Immature natural killer cell (primary cell): ENCODE measurements at regions not wholly inside any gene's neighbourhood (a gene's known extent, or its start where the extent isn't known, plus 50 kb on each side); places are given as distances from the start of the nearest gene placed in this dataset.

Source experiments
- DNase-seq, 3 donors: peaks; one replicate each; pipeline ENCODE4 v3.0.0; 2022; ENCODE audit warnings: mixed read lengths in 1 of 3
- H3K27ac Mint-ChIP-seq, 6 donors: one replicate each; pipeline ENCODE4 v1.8.0; 2020; ENCODE audit warnings: mixed read lengths in 6 of 6, mild to moderate bottlenecking in 5 of 6, inconsistent platforms in 4 of 6, moderate library complexity in 3 of 6
- H3K27me3 Mint-ChIP-seq, 3 donors: one replicate each; pipeline ENCODE4 v1.8.0; 2020 to 2021; ENCODE audit warnings: low read depth in 3 of 3, mild to moderate bottlenecking in 3 of 3, mixed read lengths in 3 of 3, moderate library complexity in 3 of 3, inconsistent platforms in 1 of 3
- H3K36me3 Mint-ChIP-seq, 3 donors: one replicate each; pipeline ENCODE4 v1.8.0; 2020; ENCODE audit warnings: mixed read lengths in 3 of 3, inconsistent platforms in 2 of 3, mild to moderate bottlenecking in 2 of 3
- H3K4me1 Mint-ChIP-seq, 2 donors: one replicate each; pipeline ENCODE4 v1.8.0; 2020; ENCODE audit warnings: inconsistent platforms in 2 of 2, mild to moderate bottlenecking in 2 of 2, mixed read lengths in 2 of 2, moderate library complexity in 1 of 2
- H3K4me3 Mint-ChIP-seq, 5 donors: one replicate each; pipeline ENCODE4 v1.8.0; 2020; ENCODE audit warnings: mild to moderate bottlenecking in 5 of 5, mixed read lengths in 5 of 5, inconsistent platforms in 3 of 5, moderate library complexity in 3 of 5
- H3K9me3 Mint-ChIP-seq, 6 donors: one replicate each; pipeline ENCODE4 v1.8.0; 2020; ENCODE audit warnings: mild to moderate bottlenecking in 6 of 6, mixed read lengths in 6 of 6, inconsistent platforms in 4 of 6, moderate library complexity in 3 of 6

DNA sequence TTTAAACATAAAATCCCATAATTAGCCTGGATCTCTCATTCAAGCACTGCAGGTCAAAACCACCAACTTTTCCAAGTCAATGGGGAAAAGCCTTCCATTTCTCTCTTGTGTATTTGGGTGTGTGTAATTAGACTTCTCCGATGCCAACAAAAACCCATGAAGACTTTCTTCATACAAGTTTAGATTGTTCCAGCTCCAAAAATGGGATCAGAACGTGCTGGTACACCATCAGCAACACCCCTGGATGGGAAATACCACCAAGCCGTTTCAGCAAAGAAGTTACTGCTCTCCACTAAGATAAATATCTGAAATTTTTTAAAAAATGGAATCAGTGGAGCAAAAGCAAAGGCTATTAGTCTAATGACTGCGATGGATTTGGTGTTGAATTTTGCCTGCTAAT, 837.3 kb upstream of the SOX9 start:
- Mint-ChIP-seq H3K27me3 (peaks cover 0 to 4% (median 1%) of the 10 kb centered on the region in 3 donors), H3K36me3 (no peaks in the 10 kb centered on the region)

GRCh38 chr17:71284032-71284755, 836.6 kb upstream of the SOX9 start:
- Mint-ChIP-seq H3K4me1 (no peaks in the 10 kb centered on the region), H3K27me3 (peaks cover 0 to 4% (median 1%) of the 10 kb centered on the region in 3 donors), H3K4me3 (no peak overlapping the region), H3K9me3 (peaks cover 5 to 29% (median 13%) of the 10 kb centered on the region in 6 donors), H3K36me3 (no peaks in the 10 kb centered on the region), H3K27ac (no peak overlapping the region)
- no peak for DNase-seq

More for the DNA sequence above, 837.3 kb upstream of the SOX9 start:
- H3K9me3 Mint-ChIP-seq, result peaks cover 7 to 26% (median 12%) of the 10 kb centered on the region in 6 donors
- H3K27ac Mint-ChIP-seq, result no peak overlapping the region
- H3K4me1 Mint-ChIP-seq, result no peaks in the 10 kb centered on the region
- H3K4me3 Mint-ChIP-seq, result no peak overlapping the region
- no peak for DNase-seq

GRCh38 chr17:71286625-71287024, 834.2 kb upstream of the SOX9 start:
- H3K27ac Mint-ChIP-seq, result no peak overlapping the region
- no peak for DNase-seq
- H3K4me1 Mint-ChIP-seq, result no peaks in the 10 kb centered on the region
- H3K9me3 Mint-ChIP-seq, result peaks cover 7 to 36% (median 15%) of the 10 kb centered on the region in 6 donors
- no peaks in the 10 kb centered on the region for H3K36me3 Mint-ChIP-seq
- H3K27me3 Mint-ChIP-seq, result peaks cover 0 to 4% (median 1%) of the 10 kb centered on the region in 3 donors
- H3K4me3 Mint-ChIP-seq, result no peak overlapping the region

DNA sequence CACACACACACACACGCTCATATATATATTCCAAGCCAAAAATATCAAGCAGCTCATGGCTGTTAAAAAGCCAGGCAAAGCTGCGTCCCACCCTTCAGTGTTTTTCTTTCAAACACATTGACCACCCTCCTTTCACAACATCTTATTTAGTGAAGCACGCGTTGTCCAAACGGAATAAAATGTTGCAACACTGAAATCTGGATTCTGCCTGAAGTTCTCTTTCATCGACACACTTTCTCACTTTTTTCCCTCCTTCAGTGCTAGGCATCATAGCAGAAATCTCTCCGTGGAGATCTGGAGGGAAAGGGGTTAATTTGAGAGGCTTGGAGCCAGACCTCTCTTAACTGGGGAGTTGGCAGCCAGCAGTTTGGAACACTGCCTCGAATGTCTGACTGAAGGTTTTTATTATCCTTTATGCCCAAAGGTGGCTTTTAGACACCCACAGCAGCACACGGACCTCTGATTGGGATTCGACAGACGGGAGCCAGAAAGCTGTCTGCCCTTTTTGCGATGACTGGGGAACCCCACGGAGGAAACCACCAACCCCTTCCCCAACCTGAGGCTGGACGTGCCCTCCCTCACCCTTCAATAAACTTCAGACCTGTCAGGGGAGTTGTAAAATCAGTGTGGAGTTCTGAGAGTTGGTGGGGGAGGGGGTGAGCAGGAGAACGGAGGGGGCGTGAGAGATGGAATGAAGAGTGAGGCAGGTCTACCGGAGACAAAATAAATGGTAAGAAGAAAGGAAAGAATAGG, 833.6 kb upstream of the SOX9 start:
- no peaks in the 10 kb centered on the region for H3K36me3 Mint-ChIP-seq
- no peak overlapping the region for H3K27ac Mint-ChIP-seq
- peaks cover 5 to 30% (median 15%) of the 10 kb centered on the region in 6 donors for H3K9me3 Mint-ChIP-seq
- H3K27me3 Mint-ChIP-seq, result peaks cover 0 to 4% (median 1%) of the 10 kb centered on the region in 3 donors
- DNase-seq, result no peak
- H3K4me1 Mint-ChIP-seq, result no peaks in the 10 kb centered on the region
- H3K4me3 Mint-ChIP-seq, result no peak overlapping the region

DNA sequence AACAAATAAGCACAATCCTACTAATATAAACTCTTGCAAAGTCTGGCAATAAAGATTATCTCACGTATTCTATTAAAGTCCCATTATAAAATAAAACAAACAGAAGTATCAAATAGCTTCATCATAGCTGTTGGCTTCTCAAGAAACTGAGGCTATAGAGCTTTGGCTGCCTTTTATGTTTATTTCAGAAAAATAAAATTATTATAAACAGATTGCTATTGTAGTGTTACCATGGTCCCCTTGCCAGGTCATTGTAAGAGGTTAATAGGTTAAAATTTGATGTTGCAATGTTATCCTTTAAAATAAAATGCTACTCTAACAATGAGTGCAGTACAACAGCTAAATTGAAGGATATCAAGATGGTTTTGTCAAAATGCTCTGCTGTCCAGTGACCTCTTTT, 828.8 kb upstream of the SOX9 start:
- Mint-ChIP-seq H3K9me3 (peaks cover 2 to 45% (median 17%) of the 10 kb centered on the region in 6 donors), H3K36me3 (no peaks in the 10 kb centered on the region), H3K4me3 (no peak overlapping the region), H3K27me3 (peaks cover 0 to 6% (median 0%) of the 10 kb centered on the region in 3 donors), H3K4me1 (no peaks in the 10 kb centered on the region), H3K27ac (no peak overlapping the region)
- DNase-seq, result no peak

DNA sequence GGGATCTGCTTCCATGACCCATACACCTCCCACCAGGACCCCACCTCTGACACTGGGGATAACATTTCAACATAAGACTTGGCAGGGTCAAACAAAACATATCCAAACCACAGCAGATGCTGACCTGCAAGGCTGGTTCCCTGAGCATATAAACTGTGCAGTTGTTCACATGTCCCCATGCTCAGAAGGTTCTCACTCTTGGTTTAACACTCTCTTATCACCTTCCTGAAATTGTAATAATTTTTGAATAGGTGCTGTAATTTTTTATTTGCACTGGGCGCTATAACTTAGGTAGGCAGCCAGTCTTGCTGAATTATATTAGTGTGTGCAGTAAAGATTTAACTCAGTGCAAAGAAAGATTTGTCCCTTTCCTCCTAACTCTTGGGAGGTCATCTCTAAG, 824.8 kb upstream of the SOX9 start:
- H3K9me3 Mint-ChIP-seq, result peaks cover 5 to 29% (median 10%) of the 10 kb centered on the region in 6 donors
- H3K27ac Mint-ChIP-seq, result no peak overlapping the region
- no peaks in the 10 kb centered on the region for H3K36me3 Mint-ChIP-seq
- H3K4me3 Mint-ChIP-seq, result no peak overlapping the region
- H3K4me1 Mint-ChIP-seq, result no peaks in the 10 kb centered on the region
- no peak for DNase-seq
- peaks cover 0 to 11% (median 0%) of the 10 kb centered on the region in 3 donors for H3K27me3 Mint-ChIP-seq

- no peak overlapping the region for H3K4me3 Mint-ChIP-seq
- no peaks in the 10 kb centered on the region for H3K4me1 Mint-ChIP-seq
- H3K36me3 Mint-ChIP-seq, result no peaks in the 10 kb centered on the region
- no peak for DNase-seq
- H3K27me3 Mint-ChIP-seq, result peaks cover 0 to 10% (median 0%) of the 10 kb centered on the region in 3 donors
- no peak overlapping the region for H3K27ac Mint-ChIP-seq
- peaks cover 16 to 56% (median 28%) of the 10 kb centered on the region in 6 donors for H3K9me3 Mint-ChIP-seq
These were observed 819.8 kb upstream of the SOX9 start for GRCh38 chr17:71301063-71301462.

- H3K4me3 Mint-ChIP-seq, result no peak overlapping the region
- no peaks in the 10 kb centered on the region for H3K4me1 Mint-ChIP-seq
- peaks cover 0 to 1% (median 0%) of the 10 kb centered on the region in 3 donors for H3K27me3 Mint-ChIP-seq
- H3K9me3 Mint-ChIP-seq, result peaks cover 21 to 70% (median 28%) of the 10 kb centered on the region in 6 donors
- no peaks in the 10 kb centered on the region for H3K36me3 Mint-ChIP-seq
- no peak for DNase-seq
- no peak overlapping the region for H3K27ac Mint-ChIP-seq
These were observed 817.9 kb upstream of the SOX9 start for GRCh38 chr17:71302721-71303549.

- Mint-ChIP-seq H3K9me3 (peaks cover 22 to 64% (median 31%) of the 10 kb centered on the region in 6 donors), H3K4me1 (no peaks in the 10 kb centered on the region), H3K27me3 (peaks cover 0 to 1% (median 0%) of the 10 kb centered on the region in 3 donors), H3K4me3 (no peak overlapping the region), H3K36me3 (no peaks in the 10 kb centered on the region), H3K27ac (no peak overlapping the region)
- no peak for DNase-seq
These were observed 816.2 kb upstream of the SOX9 start for GRCh38 chr17:71304498-71305158.

DNA sequence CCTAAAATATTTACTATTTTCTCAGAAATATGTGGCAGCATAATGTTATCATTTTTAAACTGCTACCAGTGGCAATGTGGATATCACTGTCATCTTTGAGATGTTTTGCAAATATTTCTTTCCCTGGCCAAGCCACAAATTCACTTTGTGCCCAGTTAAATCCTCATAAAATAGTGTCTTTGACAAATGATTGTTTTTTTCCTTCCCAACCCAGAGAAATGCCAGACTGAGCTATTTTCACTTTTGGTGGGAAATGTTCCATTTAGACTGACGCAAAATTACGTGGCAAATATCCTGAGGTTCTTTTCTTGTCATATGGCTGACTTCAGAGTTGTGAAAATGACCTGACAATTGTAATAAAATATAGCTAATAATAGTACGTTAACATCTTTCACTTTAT, 807.0 kb upstream of the SOX9 start:
- Mint-ChIP-seq H3K9me3 (peaks cover 0 to 21% (median 10%) of the 10 kb centered on the region in 6 donors), H3K27me3 (no peaks in the 10 kb centered on the region), H3K4me3 (no peak overlapping the region), H3K4me1 (no peaks in the 10 kb centered on the region), H3K27ac (no peak overlapping the region), H3K36me3 (no peaks in the 10 kb centered on the region)
- no peak for DNase-seq

GRCh38 chr17:71315568-71315967, 805.3 kb upstream of the SOX9 start:
- no peak overlapping the region for H3K27ac Mint-ChIP-seq
- no peak for DNase-seq
- no peaks in the 10 kb centered on the region for H3K27me3 Mint-ChIP-seq
- no peaks in the 10 kb centered on the region for H3K4me1 Mint-ChIP-seq
- H3K36me3 Mint-ChIP-seq, result peaks cover 0 to 2% (median 0%) of the 10 kb centered on the region in 3 donors
- H3K9me3 Mint-ChIP-seq, result peaks cover 0 to 19% (median 8%) of the 10 kb centered on the region in 6 donors
- H3K4me3 Mint-ChIP-seq, result no peak overlapping the region

DNA sequence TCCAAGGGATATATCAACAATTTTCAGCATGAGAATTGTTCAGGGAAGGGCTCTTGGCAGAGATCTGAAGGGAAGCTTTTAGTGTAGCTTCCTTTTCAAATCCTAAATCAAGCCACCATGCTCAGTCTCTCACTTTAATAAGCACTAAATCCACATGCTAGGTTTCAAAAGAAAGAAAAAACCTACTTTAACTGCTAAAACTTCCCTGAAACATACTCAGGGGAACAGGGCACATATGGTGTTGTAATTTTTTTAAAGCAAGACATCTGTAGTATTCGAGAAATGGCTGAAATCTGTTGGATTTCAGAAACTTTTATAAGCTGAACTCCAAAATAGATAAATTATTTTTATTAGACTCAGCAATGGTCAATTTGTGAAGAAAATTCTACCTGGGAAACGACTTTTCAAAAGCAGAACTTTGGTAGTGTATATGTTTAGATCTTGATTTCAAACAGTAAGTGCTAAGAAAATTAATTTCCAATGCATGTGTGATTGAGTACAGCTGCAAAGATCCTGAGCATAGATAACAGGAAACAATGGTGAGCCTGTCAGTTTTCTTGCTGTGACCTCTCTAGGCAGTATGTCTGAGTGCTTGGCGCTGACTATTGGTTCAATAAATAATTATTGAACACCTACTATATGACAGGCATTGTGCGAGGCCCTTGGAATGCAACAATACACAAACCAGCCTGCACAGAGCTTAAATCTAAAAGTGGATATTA, 804.5 kb upstream of the SOX9 start:
- Mint-ChIP-seq H3K9me3 (peaks cover 0 to 27% (median 9%) of the 10 kb centered on the region in 6 donors), H3K36me3 (peaks cover 0 to 4% (median 0%) of the 10 kb centered on the region in 3 donors), H3K4me1 (no peaks in the 10 kb centered on the region)

More for the DNA sequence above, 804.5 kb upstream of the SOX9 start:
- DNase-seq, result no peak
- Mint-ChIP-seq H3K27ac (no peak overlapping the region), H3K27me3 (no peaks in the 10 kb centered on the region), H3K4me3 (no peak overlapping the region)
